ENCODE measurements at regions not wholly inside any gene's neighbourhood (a gene's known extent, or its start where the extent isn't known, plus 50 kb on each side); places are given as distances from the start of the nearest gene placed in this dataset.

- TF ChIP-seq CTCF (IDR thresholded peaks at IDR 0.05 in 8 of 11, conservative IDR thresholded peaks at IDR 0.05 in 3 of 11) (no peak), POLR2A (IDR thresholded peaks at IDR 0.05) (no peak), POLR2AphosphoS5 (IDR thresholded peaks at IDR 0.05) (no peak)
Observed at GRCh38 chr10:21087476-21087875, 190.4 kb upstream of the NEBL start.
